Middle frontal gyrus (tissue), 1 donor: ENCODE measurements at regions not wholly inside any gene's neighbourhood (a gene's known extent, or its start where the extent isn't known, plus 50 kb on each side); places are given as distances from the start of the nearest gene placed in this dataset.
"Not testable (repeated sequence)": the region's sequence is repeated elsewhere in the genome, so short reads cannot be mapped to it uniquely, and the experiment has no call there.

Experiments
- DNase-seq: peaks from one replicate; pipeline ENCODE4 v3.0.0-alpha.2; 2015; ENCODE audit warnings: low spot score; ENCODE audit errors: extremely low spot score

GRCh38 chr5:166750376-166750775 is 1541.1 kb upstream of the WWC1 start:
- no peak for DNase-seq

GRCh38 chr5:166758151-166758550 is 1533.3 kb upstream of the WWC1 start:
- DNase-seq: no peak

- DNase-seq: no peak
Observed at GRCh38 chr5:166767858-166768257, 1523.6 kb upstream of the WWC1 start.

GRCh38 chr5:166768536-166768935 is 1522.9 kb upstream of the WWC1 start:
- no peak for DNase-seq

- DNase-seq: no peak
Observed at GRCh38 chr5:166772770-166773169, 1518.7 kb upstream of the WWC1 start.

GRCh38 chr5:166781737-166782136 is 1509.7 kb upstream of the WWC1 start:
- no peak for DNase-seq

- DNase-seq: no peak
Observed at GRCh38 chr5:166784545-166785078, 1506.8 kb upstream of the WWC1 start.

GRCh38 chr5:166786178-166786577 is 1505.3 kb upstream of the WWC1 start:
- no peak for DNase-seq

GRCh38 chr5:166786889-166787288 is 1504.6 kb upstream of the WWC1 start:
- DNase-seq: no peak

- DNase-seq: no peak
Observed at GRCh38 chr5:166788050-166788449, 1503.4 kb upstream of the WWC1 start.

GRCh38 chr5:166795756-166796155 is 1495.7 kb upstream of the WWC1 start:
- no peak for DNase-seq

GRCh38 chr5:166803058-166803457 is 1488.4 kb upstream of the WWC1 start:
- DNase-seq: no peak

- not testable (repeated sequence) for DNase-seq
Observed at GRCh38 chr5:166804223-166804622, 1487.2 kb upstream of the WWC1 start.

- DNase-seq: not testable (repeated sequence)
Observed at GRCh38 chr5:166804693-166805092, 1486.8 kb upstream of the WWC1 start.

GRCh38 chr5:166810093-166810658 is 1481.3 kb upstream of the WWC1 start:
- DNase-seq: not testable (repeated sequence)

- no peak for DNase-seq
Observed at GRCh38 chr5:166810721-166811120, 1480.7 kb upstream of the WWC1 start.

GRCh38 chr5:166823360-166823759 is 1468.1 kb upstream of the WWC1 start:
- no peak for DNase-seq

GRCh38 chr5:166834246-166834645 is 1457.2 kb upstream of the WWC1 start:
- no peak for DNase-seq

- no peak for DNase-seq
Observed at GRCh38 chr5:166845044-166845443, 1446.4 kb upstream of the WWC1 start.

- DNase-seq: no peak
Observed at GRCh38 chr5:166856791-166857190, 1434.7 kb upstream of the WWC1 start.

GRCh38 chr5:166860426-166860825 is 1431.0 kb upstream of the WWC1 start:
- no peak for DNase-seq

- no peak for DNase-seq
Observed at GRCh38 chr5:166862581-166862980, 1428.9 kb upstream of the WWC1 start.

GRCh38 chr5:166865206-166865605 is 1426.2 kb upstream of the WWC1 start:
- DNase-seq: no peak

- DNase-seq: no peak
Observed at GRCh38 chr5:166880456-166880855, 1411.0 kb upstream of the WWC1 start.
